ENCODE measurements at regions not wholly inside any gene's neighbourhood (a gene's known extent, or its start where the extent isn't known, plus 50 kb on each side); places are given as distances from the start of the nearest gene placed in this dataset.

- Histone ChIP-seq H3K27me3 (ENCODE audit: control insufficient read depth in 3 of 3, insufficient read depth in 3 of 3, low read length in 2 of 3) (peaks cover 0 to 5% (median 0%) of the 10 kb centered on the region in 3 donors), H3K4me3 (no peak overlapping the region), H3K36me3 (ENCODE audit: control insufficient read depth in 4 of 4, insufficient read depth in 4 of 4, low read length in 4 of 4) (no peaks in the 10 kb centered on the region), H3K9ac (ENCODE audit: insufficient read depth in 1 of 2, low read length in 2 of 2) (no peak overlapping the region), H3K4me1 (ENCODE audit: control insufficient read depth in 5 of 5, insufficient read depth in 5 of 5, low read length in 5 of 5) (peaks cover 0 to 9% (median 5%) of the 10 kb centered on the region in 5 donors), H3K27ac (ENCODE audit: low read depth in 1 of 2, low read length in 1 of 2) (no peak overlapping the region), H3K9me3 (ENCODE audit: control insufficient read depth in 4 of 4, insufficient read depth in 3 of 4, low read length in 3 of 4) (peaks cover 0 to 4% (median 0%) of the 10 kb centered on the region in 4 donors)
- TF ChIP-seq CTCF (IDR thresholded peaks at IDR 0.05; ENCODE audit: control extremely low read depth, extremely low read depth) = no peak
- DNase-seq = no peak
- no peak for ATAC-seq (ENCODE audit: insufficient read depth, low FRiP score)
- 95 to 99% methylated on average over 4 of the region's 4 CpGs for WGBS, 2 donors
These were observed 496.0 kb downstream of the MIAT start for GRCh38 chr22:27153386-27153785.

DNA sequence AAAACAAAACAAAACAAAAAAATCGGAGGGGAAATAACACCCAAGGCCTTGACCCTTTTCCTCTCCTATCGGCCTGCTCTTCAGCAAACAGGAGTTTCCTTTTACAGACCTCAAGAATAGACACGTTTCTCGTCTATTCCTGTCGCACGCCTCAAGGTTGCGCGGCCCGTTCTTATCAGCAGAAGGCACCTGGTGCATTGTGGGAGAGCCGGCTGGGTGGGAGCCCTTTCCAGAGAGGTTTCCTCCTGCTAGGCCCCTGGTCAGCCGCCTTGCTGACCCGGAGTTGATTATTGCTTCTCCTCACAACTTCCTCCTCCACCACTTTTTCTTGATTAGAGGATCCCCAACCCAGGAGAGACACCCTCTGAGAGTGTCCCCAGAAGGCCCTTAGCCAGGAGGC lies 497.3 kb downstream of the MIAT start:
- H3K9ac ChIP-seq (ENCODE audit: insufficient read depth in 1 of 2, low read length in 2 of 2) = no peak overlapping the region
- no peak for ATAC-seq (ENCODE audit: insufficient read depth, low FRiP score)
- H3K36me3 ChIP-seq (ENCODE audit: control insufficient read depth in 4 of 4, insufficient read depth in 4 of 4, low read length in 4 of 4) = no peaks in the 10 kb centered on the region
- H3K9me3 ChIP-seq (ENCODE audit: control insufficient read depth in 4 of 4, insufficient read depth in 3 of 4, low read length in 3 of 4) = peaks cover 0 to 4% (median 0%) of the 10 kb centered on the region in 4 donors
- WGBS, 2 donors = 16 to 22% methylated on average over 12 of the region's 12 CpGs
- TF ChIP-seq CTCF (IDR thresholded peaks at IDR 0.05; ENCODE audit: control extremely low read depth, extremely low read depth) = no peak
- DNase-seq = peak in 2 of 3 donors; percentile 28 to 37
- H3K4me3 ChIP-seq = no peak overlapping the region
- peaks cover 0 to 5% (median 0%) of the 10 kb centered on the region in 3 donors for H3K27me3 ChIP-seq (ENCODE audit: control insufficient read depth in 3 of 3, insufficient read depth in 3 of 3, low read length in 2 of 3)
- peaks cover 0 to 9% (median 5%) of the 10 kb centered on the region in 5 donors for H3K4me1 ChIP-seq (ENCODE audit: control insufficient read depth in 5 of 5, insufficient read depth in 5 of 5, low read length in 5 of 5)
- H3K27ac ChIP-seq (ENCODE audit: low read depth in 1 of 2, low read length in 1 of 2) = no peak overlapping the region

GRCh38 chr22:27156821-27157489 lies 499.6 kb downstream of the MIAT start:
- no peaks in the 10 kb centered on the region for H3K36me3 ChIP-seq (ENCODE audit: control insufficient read depth in 4 of 4, insufficient read depth in 4 of 4, low read length in 4 of 4)
- H3K9ac ChIP-seq (ENCODE audit: insufficient read depth in 1 of 2, low read length in 2 of 2) = no peak overlapping the region
- no peak overlapping the region for H3K4me3 ChIP-seq
- 87 to 96% methylated on average over 8 of the region's 8 CpGs for WGBS, 2 donors
- peaks cover 0 to 2% (median 0%) of the 10 kb centered on the region in 5 donors for H3K4me1 ChIP-seq (ENCODE audit: control insufficient read depth in 5 of 5, insufficient read depth in 5 of 5, low read length in 5 of 5)
- H3K9me3 ChIP-seq (ENCODE audit: control insufficient read depth in 4 of 4, insufficient read depth in 3 of 4, low read length in 3 of 4) = peaks cover 0 to 4% (median 0%) of the 10 kb centered on the region in 4 donors
- peaks cover 0 to 2% (median 0%) of the 10 kb centered on the region in 3 donors for H3K27me3 ChIP-seq (ENCODE audit: control insufficient read depth in 3 of 3, insufficient read depth in 3 of 3, low read length in 2 of 3)
- ATAC-seq (ENCODE audit: insufficient read depth, low FRiP score) = no peak
- DNase-seq = no peak
- no peak for TF ChIP-seq CTCF (IDR thresholded peaks at IDR 0.05; ENCODE audit: control extremely low read depth, extremely low read depth)
- no peak overlapping the region for H3K27ac ChIP-seq (ENCODE audit: low read depth in 1 of 2, low read length in 1 of 2)

Data from lung (tissue), 11 donors.